Activated CD4-positive, alpha-beta T cell treated with anti-CD3 and anti-CD28 coated beads for 48 hours (primary cell): ENCODE measurements at regions not wholly inside any gene's neighbourhood (a gene's known extent, or its start where the extent isn't known, plus 50 kb on each side); places are given as distances from the start of the nearest gene placed in this dataset.
"Not testable (repeated sequence)": the region's sequence is repeated elsewhere in the genome, so short reads cannot be mapped to it uniquely, and the experiment has no call there.

Source experiments
- DNase-seq: peaks from one replicate; pipeline ENCODE4 v3.0.0-alpha.2; 2020

DNA sequence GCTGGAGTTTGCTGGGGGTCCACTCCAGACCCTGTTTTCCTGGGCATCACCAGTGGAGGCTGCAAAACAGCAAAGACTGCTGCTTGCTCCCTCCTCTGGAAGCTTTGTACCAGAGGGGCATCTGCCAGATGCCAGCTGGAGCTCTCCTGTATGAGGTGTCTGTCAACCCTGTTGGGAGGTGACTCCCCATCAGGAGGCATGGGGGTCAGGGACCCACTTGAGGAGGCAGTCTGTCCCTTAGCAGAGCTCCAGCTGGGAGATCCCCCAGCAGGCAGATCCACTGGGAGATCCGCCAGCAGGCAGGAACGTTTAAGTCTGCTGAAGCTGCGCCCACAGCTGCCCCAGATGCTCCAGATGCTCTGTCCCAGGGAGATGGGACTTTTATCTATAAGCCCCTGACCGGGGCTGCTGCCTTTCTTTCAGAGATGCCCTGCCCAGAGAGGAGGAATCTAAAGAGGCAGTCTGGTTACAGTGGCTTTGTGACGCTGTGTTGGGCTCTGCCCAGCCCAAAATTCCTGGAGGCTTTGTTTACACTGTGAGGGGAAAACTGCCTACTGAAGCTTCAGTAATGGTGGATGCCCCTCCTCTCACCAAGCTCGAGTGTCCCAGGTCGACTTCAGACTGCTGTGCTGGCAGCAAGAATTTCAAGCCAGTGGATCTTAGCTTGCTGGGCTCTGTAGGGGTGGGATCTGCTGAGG is 260.5 kb upstream of the SLC8A1 start:
- DNase-seq = not testable (repeated sequence)

- DNase-seq = no peak
Measured at GRCh38 chr2:40716879-40717278, 265.0 kb upstream of the SLC8A1 start.

GRCh38 chr2:40719414-40719813 is 267.5 kb upstream of the SLC8A1 start:
- DNase-seq = no peak

DNA sequence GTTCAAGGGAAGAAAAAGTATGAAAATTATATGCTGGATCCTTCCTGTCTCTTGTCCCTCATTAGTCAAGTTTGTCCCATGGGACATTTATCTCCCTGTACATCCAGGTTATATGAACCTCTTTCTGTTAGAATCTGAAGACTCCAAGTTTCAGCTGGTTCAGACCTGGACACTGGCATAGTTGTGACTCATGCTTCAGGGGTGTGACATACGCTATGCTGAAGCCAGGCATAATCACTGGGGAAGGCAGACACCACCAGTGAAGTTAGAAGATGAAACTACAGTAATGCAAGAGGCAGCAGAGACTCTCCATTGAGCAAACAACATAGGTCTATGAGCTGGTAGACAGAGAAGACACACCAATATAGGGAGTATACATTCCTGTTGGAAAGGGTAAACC is 269.7 kb upstream of the SLC8A1 start:
- no peak for DNase-seq

DNA sequence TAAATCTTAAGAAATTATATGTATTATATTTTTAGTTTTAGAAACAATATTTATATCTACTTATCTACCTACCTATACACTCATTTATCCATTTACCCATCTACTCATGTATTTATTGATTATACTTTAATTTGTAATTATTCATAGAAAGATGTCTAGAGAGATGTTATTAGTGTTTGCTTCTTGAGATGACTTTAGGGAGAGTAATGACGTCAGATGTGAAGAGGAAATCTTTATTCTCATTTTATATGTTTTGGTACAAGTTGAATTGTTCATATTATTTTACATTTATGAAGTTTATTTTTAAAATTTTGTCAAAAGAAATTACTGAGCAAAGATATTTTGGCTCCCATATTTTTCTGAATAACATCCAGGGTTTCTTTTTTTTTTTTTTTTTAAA is 271.3 kb upstream of the SLC8A1 start:
- no peak for DNase-seq

DNA sequence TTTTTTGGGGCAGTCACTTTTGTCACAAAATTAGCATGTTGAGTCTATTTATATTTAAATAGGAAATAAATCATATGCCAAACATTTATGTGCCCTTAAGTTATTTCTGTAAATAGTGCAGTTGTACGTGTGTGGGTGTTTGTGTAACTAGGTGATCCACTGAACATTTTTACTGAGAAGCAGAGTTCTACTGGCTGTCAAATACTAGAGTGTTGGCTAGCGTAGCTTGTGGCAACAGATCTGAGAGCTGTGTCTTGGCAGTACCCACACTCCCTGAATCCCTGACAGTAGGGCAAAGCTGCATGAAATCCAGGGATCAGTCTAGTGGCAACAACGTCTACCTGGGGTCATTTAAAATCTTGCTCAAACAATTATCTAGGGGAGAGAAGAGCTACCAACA is 273.1 kb upstream of the SLC8A1 start:
- DNase-seq = no peak

DNA sequence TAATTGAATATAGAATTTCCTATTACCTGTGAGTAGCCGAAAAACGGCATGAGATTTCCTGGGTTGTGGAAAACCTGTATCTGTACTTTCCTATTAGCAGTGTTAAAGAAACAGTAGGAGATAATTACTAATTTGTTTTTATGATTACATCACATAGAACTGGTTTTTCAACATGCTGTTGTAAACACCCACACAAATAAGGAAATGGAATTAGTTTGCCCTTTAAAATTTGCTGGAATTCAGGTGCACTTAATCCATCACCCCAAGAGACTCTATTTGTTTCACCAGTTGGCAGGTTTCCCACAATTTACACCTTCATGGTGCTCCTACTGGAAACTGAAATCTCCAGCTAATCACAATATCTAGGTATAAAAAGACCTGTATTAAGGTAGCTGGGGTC is 274.1 kb upstream of the SLC8A1 start:
- DNase-seq = no peak

- no peak for DNase-seq
Measured at GRCh38 chr2:40734797-40735196, 282.9 kb upstream of the SLC8A1 start.

- no peak for DNase-seq
Measured at GRCh38 chr2:40737180-40737579, 285.3 kb upstream of the SLC8A1 start.

- DNase-seq = no peak
Measured at GRCh38 chr2:40740419-40740818, 288.5 kb upstream of the SLC8A1 start.

GRCh38 chr2:40741532-40741931 is 289.6 kb upstream of the SLC8A1 start:
- no peak for DNase-seq

DNA sequence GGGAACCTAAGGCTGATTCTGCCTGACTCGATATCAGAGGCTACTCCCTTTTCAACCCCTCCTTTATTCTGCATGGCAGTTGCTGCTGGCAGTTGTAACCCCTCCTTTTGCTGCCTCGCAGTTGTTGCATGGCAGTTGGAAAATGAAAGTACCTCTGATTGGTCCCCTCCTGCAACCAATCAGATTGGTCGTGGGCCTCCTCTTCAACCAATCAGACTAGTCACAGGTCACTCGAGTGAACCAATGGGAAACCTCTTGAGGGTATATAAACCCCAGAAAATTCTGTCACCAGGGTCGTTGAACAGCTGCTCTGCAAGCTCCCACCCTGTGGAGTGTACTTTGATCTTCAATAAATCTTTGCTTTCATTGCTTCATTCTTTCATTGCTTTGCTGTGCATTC is 294.3 kb upstream of the SLC8A1 start:
- DNase-seq = no peak

DNA sequence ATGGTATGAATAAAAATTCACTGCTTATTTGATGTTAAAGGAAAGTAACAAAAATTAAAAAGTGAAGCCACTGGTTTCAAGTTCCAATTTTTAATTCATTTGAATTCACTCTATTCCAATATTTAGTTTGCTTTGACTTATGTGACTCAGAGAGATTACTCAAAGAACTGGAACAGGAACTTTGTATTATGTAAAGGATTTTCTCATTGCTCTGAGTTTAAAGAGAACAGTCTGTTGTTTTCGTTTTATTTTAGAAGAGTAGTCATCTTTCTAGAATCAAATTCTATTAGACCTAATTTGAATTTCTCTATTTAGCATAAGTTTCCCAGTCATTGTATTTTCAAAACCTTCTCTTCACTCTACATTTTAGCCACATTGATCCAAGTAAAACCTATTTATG is 300.1 kb upstream of the SLC8A1 start:
- no peak for DNase-seq

- DNase-seq = no peak
Measured at GRCh38 chr2:40752796-40753195, 300.9 kb upstream of the SLC8A1 start.

- DNase-seq = no peak
Measured at GRCh38 chr2:40754912-40755311, 303.0 kb upstream of the SLC8A1 start.

GRCh38 chr2:40758401-40759155 is 306.7 kb upstream of the SLC8A1 start:
- no peak for DNase-seq

DNA sequence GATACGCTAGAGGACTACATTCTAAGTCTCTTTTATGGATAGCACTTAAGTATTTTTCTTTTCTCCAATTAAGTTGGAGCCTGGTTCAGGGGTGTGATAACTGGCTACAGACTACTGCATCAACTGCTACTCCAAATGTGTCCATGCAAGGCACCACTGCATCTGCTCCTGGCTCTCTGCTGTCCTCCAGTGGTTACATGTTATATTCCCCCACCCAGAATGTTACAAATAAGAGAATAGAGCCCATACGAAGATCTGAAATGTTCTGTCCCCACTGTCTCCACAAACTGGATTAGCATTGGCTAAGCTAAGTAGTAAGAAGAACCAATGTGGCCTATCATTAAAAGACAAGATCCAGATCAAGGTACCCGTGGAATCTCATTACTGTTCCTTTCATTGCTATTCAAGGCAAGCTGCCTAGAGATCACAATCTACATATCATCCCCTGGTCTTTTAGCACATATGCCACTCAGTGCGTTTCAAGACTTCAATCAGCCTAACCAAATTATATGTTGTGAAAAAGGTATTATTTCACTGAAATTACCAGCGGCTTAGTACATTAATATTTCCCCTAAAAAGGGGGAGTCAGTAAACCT is 308.3 kb upstream of the SLC8A1 start:
- DNase-seq = peak; percentile 13

DNA sequence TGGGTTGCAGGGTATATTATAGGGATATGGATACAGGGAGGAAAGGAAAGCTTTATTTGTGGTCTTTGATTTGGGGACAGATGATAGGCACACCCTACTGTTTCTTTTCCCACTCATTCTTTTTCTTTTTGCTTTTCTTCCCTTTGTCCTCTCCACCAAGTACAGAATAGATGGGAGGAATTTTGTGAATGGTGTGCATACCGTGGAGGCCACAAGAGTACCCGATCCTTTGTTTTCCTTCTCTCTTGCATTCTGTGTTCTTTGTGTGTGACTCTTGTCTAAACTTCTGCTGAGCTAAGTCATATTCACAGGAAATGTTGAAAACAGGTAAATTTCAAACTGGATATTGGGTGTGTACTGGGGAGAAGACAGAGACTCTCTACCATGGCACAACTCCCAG is 321.4 kb upstream of the SLC8A1 start:
- DNase-seq = no peak

- DNase-seq = no peak
Measured at GRCh38 chr2:40783704-40784103, 331.8 kb upstream of the SLC8A1 start.

DNA sequence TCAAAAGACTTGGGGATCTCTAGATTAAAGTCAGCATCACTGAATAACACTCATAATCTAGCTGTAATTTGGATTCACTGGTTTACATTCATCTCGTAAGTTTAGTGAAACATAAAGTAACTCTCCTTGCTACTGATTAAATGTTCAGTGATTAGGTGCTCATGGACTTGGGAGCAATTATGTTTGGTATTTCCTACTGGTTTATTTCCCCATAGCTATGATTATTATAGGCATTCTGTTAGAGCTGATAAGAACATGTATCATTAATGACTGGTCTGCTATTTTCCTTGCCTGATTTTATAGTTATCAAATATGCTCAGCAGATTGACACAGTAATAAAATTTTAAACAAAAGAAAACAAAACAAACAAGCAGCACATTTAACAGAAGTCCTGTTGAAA is 334.7 kb upstream of the SLC8A1 start:
- DNase-seq = no peak

DNA sequence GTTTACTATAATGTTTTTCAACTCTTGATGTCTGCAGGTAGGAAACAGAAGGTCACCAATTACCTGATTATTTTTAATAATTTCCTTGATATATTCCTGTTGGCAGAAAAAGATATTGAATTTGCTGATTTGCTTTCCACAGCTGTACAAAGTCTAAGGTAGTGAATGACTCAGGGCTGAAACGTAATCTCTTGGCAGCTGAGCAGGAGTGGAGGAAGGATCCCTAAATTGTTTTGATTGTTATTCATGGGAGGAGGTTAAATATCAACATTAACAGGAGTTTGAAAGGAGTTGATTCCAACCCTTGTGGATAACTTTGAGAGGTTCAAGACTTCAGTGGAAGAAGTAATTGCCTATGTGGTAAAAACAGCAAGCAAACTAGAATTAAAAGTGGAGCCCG is 345.2 kb upstream of the SLC8A1 start:
- no peak for DNase-seq

DNA sequence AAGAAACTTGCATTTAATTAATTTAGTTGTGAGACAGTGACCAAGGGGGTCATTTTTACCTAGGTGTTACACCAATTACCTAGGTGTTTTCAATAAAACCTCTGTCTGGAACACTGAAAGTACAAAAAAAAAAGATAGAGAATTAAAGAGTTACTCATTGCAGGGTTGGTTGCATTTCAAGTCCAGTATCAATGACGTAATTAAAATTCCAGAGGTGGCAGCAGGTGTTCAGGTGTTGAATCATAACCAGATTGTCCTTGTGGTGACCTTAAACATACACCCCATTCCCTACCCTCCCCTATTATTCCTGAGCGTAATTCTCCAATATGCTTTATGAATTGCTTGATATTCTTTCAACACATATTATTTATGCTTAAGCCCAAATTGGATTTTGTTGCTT is 352.0 kb upstream of the SLC8A1 start:
- DNase-seq = no peak

DNA sequence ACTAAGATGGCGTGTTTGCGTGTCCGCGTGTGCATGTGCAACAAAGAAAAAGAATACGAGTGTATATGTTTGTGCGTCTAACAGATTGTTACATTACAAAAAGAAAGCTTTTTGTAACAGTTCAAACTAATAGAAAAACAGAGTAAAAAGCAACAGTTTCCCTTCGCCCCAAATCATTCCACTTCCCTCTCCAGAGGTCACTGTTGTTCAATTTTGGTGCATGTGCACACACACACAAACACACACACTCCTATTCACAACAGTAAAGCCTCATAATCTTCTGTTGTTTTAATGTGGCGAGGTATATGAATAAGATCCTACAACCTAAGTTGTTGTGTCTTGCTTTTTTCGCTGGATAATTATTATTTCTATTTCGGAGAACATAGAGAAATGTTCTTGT is 357.3 kb upstream of the SLC8A1 start:
- DNase-seq = no peak

DNA sequence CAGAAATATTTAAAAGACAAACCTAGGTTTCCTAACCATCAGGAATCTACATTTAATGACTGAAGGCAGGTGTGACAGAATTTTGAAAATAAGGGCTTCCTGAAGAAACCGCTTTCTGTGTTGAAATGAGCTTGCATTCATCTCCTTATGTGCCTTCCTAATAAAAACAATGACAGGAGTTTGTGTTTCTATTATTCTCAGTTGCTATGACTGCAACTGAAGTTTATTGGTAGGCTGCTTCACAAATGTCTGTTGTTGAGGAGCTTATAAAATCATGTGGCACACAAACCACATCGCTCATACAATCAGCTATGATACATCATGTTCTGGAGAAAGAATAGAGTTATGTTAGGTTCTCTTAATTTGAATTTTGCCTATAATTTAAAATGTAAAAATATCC is 362.7 kb upstream of the SLC8A1 start:
- no peak for DNase-seq
